ENCODE measurements at regions not wholly inside any gene's neighbourhood (a gene's known extent, or its start where the extent isn't known, plus 50 kb on each side); places are given as distances from the start of the nearest gene placed in this dataset.

DNA sequence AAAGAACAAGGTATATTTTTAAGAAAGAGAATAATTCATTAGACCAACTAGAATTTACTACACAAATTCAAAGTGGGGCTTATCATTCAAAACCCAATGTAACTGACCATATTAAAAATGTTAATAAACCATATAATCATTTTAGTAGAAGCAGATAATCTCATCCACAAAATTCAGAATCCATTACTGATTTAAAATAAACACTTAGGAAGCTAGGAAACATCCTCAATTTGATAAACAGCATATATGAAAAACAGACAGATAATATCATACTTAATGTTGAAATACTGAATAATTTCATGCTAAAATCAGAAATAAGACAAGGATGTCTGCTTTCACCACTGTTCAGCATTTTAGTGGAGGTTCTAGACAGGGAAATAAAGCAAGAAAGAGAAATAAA is 902.8 kb upstream of the PHF14 start:
- no peaks in the 10 kb centered on the region for H3K9me3 Mint-ChIP-seq
- Histone ChIP-seq H2BK20ac (ENCODE audit: low read depth, low read length, poor library complexity, severe bottlenecking) (no peak overlapping the region), H3K23me2 (ENCODE audit: insufficient read length, low read depth, low read length, poor library complexity, severe bottlenecking) (no peaks in the 10 kb centered on the region), H3K4me1 (ENCODE audit: insufficient read depth, low read length) (no peaks in the 10 kb centered on the region), H4K5ac (ENCODE audit: insufficient read length, low read depth, low read length) (no peak overlapping the region), H2BK5ac (ENCODE audit: insufficient read length, low read length) (no peak overlapping the region), H3K9me3 (ENCODE audit: control insufficient read depth, low read depth, low read length) (no peaks in the 10 kb centered on the region), H2AFZ (ENCODE audit: low read length) (no peak overlapping the region), H4K20me1 (ENCODE audit: control insufficient read depth, insufficient read depth, insufficient read length) (no peaks in the 10 kb centered on the region), H2BK15ac (ENCODE audit: low read depth, low read length) (no peak overlapping the region), H4K91ac (ENCODE audit: insufficient read length, low read depth, low read length) (no peak overlapping the region), H4K8ac (replicated peaks; ENCODE audit: insufficient read length, low read depth, low read length) (no peak overlapping the region), H3K14ac (ENCODE audit: insufficient read depth, low read length) (no peak overlapping the region), H3K9ac (ENCODE audit: extremely low read depth, insufficient read length, low read length) (no peak overlapping the region), H3K4me2 (ENCODE audit: insufficient read depth, insufficient read length, low read length) (no peak overlapping the region), H3K18ac (ENCODE audit: insufficient read length, low read depth, low read length) (no peak overlapping the region), H2BK120ac (ENCODE audit: low read depth, low read length, poor library complexity, severe bottlenecking) (no peak overlapping the region), H2BK12ac (ENCODE audit: insufficient read length, low read depth, low read length) (no peak overlapping the region), H3K79me2 (ENCODE audit: insufficient read depth, low read length) (no peaks in the 10 kb centered on the region), H3T11ph (ENCODE audit: low read length) (no peak overlapping the region), H2AK5ac (ENCODE audit: insufficient read length, low read length) (no peak overlapping the region), H3K23ac (ENCODE audit: insufficient read length, low read depth, low read length) (no peak overlapping the region), H3K56ac (ENCODE audit: insufficient read length, low read depth, low read length) (no peak overlapping the region), H3K27me3 (ENCODE audit: insufficient read depth, low read length) (no peaks in the 10 kb centered on the region), H3K27ac (ENCODE audit: insufficient read length, low read depth, low read length) (no peak overlapping the region), H3K79me1 (ENCODE audit: insufficient read depth, low read depth, low read length, poor library complexity, severe bottlenecking) (no peaks in the 10 kb centered on the region), H3K4ac (ENCODE audit: low read depth, low read length) (no peak overlapping the region)
- no peaks in the 10 kb centered on the region for H3K27me3 Mint-ChIP-seq (ENCODE audit: low read depth)
- DNase-seq = no peak
- no peak overlapping the region for H3K4me3 Mint-ChIP-seq
- no peak overlapping the region for H3K27ac Mint-ChIP-seq
- H3K4me1 Mint-ChIP-seq = no peaks in the 10 kb centered on the region
- no peaks in the 10 kb centered on the region for H3K36me3 Mint-ChIP-seq (ENCODE audit: insufficient read depth in 1 of 3, low read depth in 3 of 3)
- TF ChIP-seq, protein P1, sequence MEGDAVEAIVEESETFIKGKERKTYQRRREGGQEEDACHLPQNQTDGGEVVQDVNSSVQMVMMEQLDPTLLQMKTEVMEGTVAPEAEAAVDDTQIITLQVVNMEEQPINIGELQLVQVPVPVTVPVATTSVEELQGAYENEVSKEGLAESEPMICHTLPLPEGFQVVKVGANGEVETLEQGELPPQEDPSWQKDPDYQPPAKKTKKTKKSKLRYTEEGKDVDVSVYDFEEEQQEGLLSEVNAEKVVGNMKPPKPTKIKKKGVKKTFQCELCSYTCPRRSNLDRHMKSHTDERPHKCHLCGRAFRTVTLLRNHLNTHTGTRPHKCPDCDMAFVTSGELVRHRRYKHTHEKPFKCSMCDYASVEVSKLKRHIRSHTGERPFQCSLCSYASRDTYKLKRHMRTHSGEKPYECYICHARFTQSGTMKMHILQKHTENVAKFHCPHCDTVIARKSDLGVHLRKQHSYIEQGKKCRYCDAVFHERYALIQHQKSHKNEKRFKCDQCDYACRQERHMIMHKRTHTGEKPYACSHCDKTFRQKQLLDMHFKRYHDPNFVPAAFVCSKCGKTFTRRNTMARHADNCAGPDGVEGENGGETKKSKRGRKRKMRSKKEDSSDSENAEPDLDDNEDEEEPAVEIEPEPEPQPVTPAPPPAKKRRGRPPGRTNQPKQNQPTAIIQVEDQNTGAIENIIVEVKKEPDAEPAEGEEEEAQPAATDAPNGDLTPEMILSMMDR (conservative IDR thresholded peaks at IDR 0.05) = no peak

Data from H9 (cell line).